NCI-H1436 (cell line): ENCODE measurements at regions not wholly inside any gene's neighbourhood (a gene's known extent, or its start where the extent isn't known, plus 50 kb on each side); places are given as distances from the start of the nearest gene placed in this dataset.

Experiments used
- DNase-seq: peaks from one replicate; lab custom pipeline; 2025; lab: John Stamatoyannopoulos, UW

- DNase-seq, result no peak
These were observed 1512.0 kb downstream of the SLITRK1 start for GRCh38 chr13:82370316-82370715.

GRCh38 chr13:82364525-82364924 lies 1517.7 kb downstream of the SLITRK1 start:
- no peak for DNase-seq

- DNase-seq, result no peak
These were observed 1524.0 kb downstream of the SLITRK1 start for GRCh38 chr13:82358284-82358683.

GRCh38 chr13:82356667-82357410 lies 1525.4 kb downstream of the SLITRK1 start:
- no peak for DNase-seq

GRCh38 chr13:82344867-82345266 lies 1537.4 kb downstream of the SLITRK1 start:
- DNase-seq, result no peak

GRCh38 chr13:82341116-82341515 lies 1541.2 kb downstream of the SLITRK1 start:
- no peak for DNase-seq

- no peak for DNase-seq
These were observed 1551.8 kb downstream of the SLITRK1 start for GRCh38 chr13:82330499-82330898.

- no peak for DNase-seq
These were observed 1559.2 kb downstream of the SLITRK1 start for GRCh38 chr13:82323101-82323500.

GRCh38 chr13:82305588-82305987 lies 1576.7 kb downstream of the SLITRK1 start:
- DNase-seq, result no peak

GRCh38 chr13:82298106-82298505 lies 1584.2 kb downstream of the SLITRK1 start:
- no peak for DNase-seq

- DNase-seq, result no peak
These were observed 1588.0 kb downstream of the SLITRK1 start for GRCh38 chr13:82294226-82294625.

- DNase-seq, result no peak
These were observed 1589.9 kb downstream of the SLITRK1 start for GRCh38 chr13:82292334-82292733.

- DNase-seq, result no peak
These were observed 1590.4 kb downstream of the SLITRK1 start for GRCh38 chr13:82291852-82292251.

- no peak for DNase-seq
These were observed 1606.6 kb downstream of the SLITRK1 start for GRCh38 chr13:82275644-82276043.

- DNase-seq, result no peak
These were observed 1623.0 kb downstream of the SLITRK1 start for GRCh38 chr13:82259284-82259683.

- no peak for DNase-seq
These were observed 1624.3 kb downstream of the SLITRK1 start for GRCh38 chr13:82257790-82258507.

GRCh38 chr13:82248762-82249161 lies 1633.5 kb downstream of the SLITRK1 start:
- DNase-seq, result peak; percentile 19

- no peak for DNase-seq
These were observed 1636.4 kb downstream of the SLITRK1 start for GRCh38 chr13:82245860-82246259.

- no peak for DNase-seq
These were observed 1657.5 kb downstream of the SLITRK1 start for GRCh38 chr13:82224806-82225205.

- no peak for DNase-seq
These were observed 1660.7 kb downstream of the SLITRK1 start for GRCh38 chr13:82221621-82222020.

- DNase-seq, result no peak
These were observed 1661.6 kb downstream of the SLITRK1 start for GRCh38 chr13:82220641-82221040.

GRCh38 chr13:82216165-82216564 lies 1666.1 kb downstream of the SLITRK1 start:
- no peak for DNase-seq

GRCh38 chr13:82214341-82214740 lies 1667.9 kb downstream of the SLITRK1 start:
- DNase-seq, result no peak

GRCh38 chr13:82206241-82206640 lies 1676.0 kb downstream of the SLITRK1 start:
- no peak for DNase-seq
